ENCODE measurements at regions not wholly inside any gene's neighbourhood (a gene's known extent, or its start where the extent isn't known, plus 50 kb on each side); places are given as distances from the start of the nearest gene placed in this dataset.

DNA sequence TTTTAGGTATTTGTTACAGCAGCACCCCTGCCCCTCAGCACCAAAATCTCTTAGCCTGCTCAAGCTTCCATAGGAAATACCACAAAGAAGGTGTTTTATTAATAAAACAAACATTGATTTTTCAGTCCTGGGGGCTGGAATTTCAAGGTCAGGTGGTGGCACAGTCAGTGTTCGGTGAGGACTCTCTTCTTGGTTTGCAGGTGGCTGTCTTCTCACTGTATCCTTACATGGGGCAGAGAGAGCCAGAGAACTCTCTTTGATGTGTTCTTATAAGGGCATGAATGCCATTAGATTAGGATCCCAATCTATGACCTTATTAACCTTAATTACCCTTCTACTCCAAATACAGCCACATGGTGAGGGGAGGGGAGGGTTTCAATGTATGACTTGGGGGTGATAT is 112.3 kb upstream of the PFKP start:
- Mint-ChIP-seq H3K9me3 (no peaks in the 10 kb centered on the region), H3K4me3 (no peak overlapping the region), H3K27ac (no peak overlapping the region), H3K27me3 (peaks cover 5% of the 10 kb centered on the region), H3K4me1 (ENCODE audit: low read depth) (peaks cover 7% of the 10 kb centered on the region), H3K36me3 (ENCODE audit: low read depth) (no peaks in the 10 kb centered on the region)
- ChIA-PET POLR2A (no interaction called here), CTCF (no interaction called here)
- intact Hi-C loops (cut with DNase I, micrococcal nuclease): no loop called here
- DNase-seq (no peak), ATAC-seq (ENCODE audit: poor library complexity) (no peak)
- no peaks in the 10 kb centered on the region for H3K36me3 ChIP-seq (ENCODE audit: insufficient read depth, low read length)
- no peak overlapping the region for H3K4me3 ChIP-seq (ENCODE audit: low read length)
- peaks cover 0 to 10% of the 10 kb centered on the region in 2 experiments for H3K9me3 ChIP-seq (ENCODE audit: control insufficient read depth in 1 of 2, insufficient read depth in 1 of 2, low read length in 2 of 2)
- peaks cover 0 to 11% of the 10 kb centered on the region in 2 experiments for H3K27me3 ChIP-seq (ENCODE audit: control insufficient read depth in 1 of 2, insufficient read depth in 2 of 2, low read length in 2 of 2)
- peaks cover 9% of the 10 kb centered on the region for H3K4me1 ChIP-seq (ENCODE audit: insufficient read depth, low read length)
- H3K27ac ChIP-seq (ENCODE audit: low read depth in 1 of 2, low read length in 2 of 2): no peak overlapping the region
- TF ChIP-seq, protein P1, sequence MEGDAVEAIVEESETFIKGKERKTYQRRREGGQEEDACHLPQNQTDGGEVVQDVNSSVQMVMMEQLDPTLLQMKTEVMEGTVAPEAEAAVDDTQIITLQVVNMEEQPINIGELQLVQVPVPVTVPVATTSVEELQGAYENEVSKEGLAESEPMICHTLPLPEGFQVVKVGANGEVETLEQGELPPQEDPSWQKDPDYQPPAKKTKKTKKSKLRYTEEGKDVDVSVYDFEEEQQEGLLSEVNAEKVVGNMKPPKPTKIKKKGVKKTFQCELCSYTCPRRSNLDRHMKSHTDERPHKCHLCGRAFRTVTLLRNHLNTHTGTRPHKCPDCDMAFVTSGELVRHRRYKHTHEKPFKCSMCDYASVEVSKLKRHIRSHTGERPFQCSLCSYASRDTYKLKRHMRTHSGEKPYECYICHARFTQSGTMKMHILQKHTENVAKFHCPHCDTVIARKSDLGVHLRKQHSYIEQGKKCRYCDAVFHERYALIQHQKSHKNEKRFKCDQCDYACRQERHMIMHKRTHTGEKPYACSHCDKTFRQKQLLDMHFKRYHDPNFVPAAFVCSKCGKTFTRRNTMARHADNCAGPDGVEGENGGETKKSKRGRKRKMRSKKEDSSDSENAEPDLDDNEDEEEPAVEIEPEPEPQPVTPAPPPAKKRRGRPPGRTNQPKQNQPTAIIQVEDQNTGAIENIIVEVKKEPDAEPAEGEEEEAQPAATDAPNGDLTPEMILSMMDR (IDR thresholded peaks at IDR 0.05): no peak

DNA sequence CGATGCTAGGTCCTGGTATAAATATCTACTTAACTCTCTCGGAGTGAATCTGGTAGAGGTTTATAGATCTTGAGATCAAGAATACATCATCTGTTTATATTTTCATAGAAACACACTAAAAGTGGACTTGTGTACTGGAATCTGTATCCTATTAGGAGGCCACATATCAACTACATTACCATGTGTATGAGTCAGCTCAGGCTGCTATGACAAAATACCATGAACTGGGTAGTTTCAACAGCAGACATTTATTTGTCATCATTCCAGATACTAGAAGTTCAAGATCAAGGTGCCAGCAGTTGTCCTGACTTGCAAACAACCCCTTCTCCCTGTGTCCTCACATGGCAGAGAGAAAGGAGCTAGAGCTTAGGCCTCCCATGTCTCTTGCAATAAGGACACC is 113.9 kb upstream of the PFKP start:
- Histone ChIP-seq H3K27ac (ENCODE audit: low read depth in 1 of 2, low read length in 2 of 2) (no peak overlapping the region), H3K4me1 (ENCODE audit: insufficient read depth, low read length) (peaks cover 13% of the 10 kb centered on the region), H3K27me3 (ENCODE audit: control insufficient read depth in 1 of 2, insufficient read depth in 2 of 2, low read length in 2 of 2) (peaks cover 0 to 18% of the 10 kb centered on the region in 2 experiments), H3K9me3 (ENCODE audit: control insufficient read depth in 1 of 2, insufficient read depth in 1 of 2, low read length in 2 of 2) (peaks cover 0 to 10% of the 10 kb centered on the region in 2 experiments), H3K36me3 (ENCODE audit: insufficient read depth, low read length) (no peaks in the 10 kb centered on the region), H3K4me3 (ENCODE audit: low read length) (no peak overlapping the region)
- H3K4me1 Mint-ChIP-seq (ENCODE audit: low read depth): peaks cover 14% of the 10 kb centered on the region
- H3K9me3 Mint-ChIP-seq: no peaks in the 10 kb centered on the region
- intact Hi-C loops (cut with DNase I, micrococcal nuclease): no loop called here
- DNase-seq: no peak
- H3K36me3 Mint-ChIP-seq (ENCODE audit: low read depth): no peaks in the 10 kb centered on the region
- ChIA-PET CTCF (no interaction called here), POLR2A (no interaction called here)
- ATAC-seq (ENCODE audit: poor library complexity): no peak
- no peak overlapping the region for H3K4me3 Mint-ChIP-seq
- TF ChIP-seq, protein P1 (IDR thresholded peaks at IDR 0.05): no peak
- H3K27me3 Mint-ChIP-seq: no peaks in the 10 kb centered on the region
- H3K27ac Mint-ChIP-seq: no peak overlapping the region

DNA sequence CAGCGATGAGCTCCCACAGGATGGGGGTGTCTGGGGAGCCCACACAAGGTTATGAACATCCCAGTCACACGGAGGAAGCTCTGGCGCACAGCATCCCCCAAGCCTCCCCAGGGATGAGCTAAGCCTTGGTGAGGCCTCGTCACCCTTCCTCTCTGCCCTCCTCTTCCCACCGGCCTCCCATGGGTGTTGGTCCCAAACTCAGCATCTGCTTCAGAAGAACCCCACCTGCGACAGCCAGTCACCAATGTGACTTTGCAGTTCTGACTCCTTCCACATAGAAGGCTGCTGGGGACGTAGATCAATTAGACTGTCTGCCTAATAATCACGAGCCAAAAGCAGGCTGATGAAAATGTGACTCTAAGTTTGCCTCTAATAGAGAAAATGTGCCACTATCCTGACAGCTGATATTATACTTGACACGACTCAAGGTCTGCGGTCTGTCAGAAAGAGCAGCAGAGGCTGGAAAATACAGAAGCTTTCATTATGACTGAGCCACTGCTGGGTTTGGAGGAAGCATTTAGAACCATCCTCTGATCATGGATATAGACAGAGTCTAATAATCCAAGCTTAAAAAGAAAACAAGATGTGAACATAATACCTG is 116.0 kb upstream of the PFKP start:
- H3K4me1 ChIP-seq (ENCODE audit: insufficient read depth, low read length): peaks cover 13% of the 10 kb centered on the region
- TF ChIP-seq, protein P1 (IDR thresholded peaks at IDR 0.05): no peak
- Mint-ChIP-seq H3K4me1 (ENCODE audit: low read depth) (peaks cover 14% of the 10 kb centered on the region), H3K27me3 (peaks cover 6% of the 10 kb centered on the region), H3K9me3 (no peaks in the 10 kb centered on the region), H3K36me3 (ENCODE audit: low read depth) (no peaks in the 10 kb centered on the region), H3K4me3 (no peak overlapping the region), H3K27ac (no peak overlapping the region)
- ChIA-PET CTCF (no interaction called here), POLR2A (no interaction called here)
- H3K27me3 ChIP-seq (ENCODE audit: control insufficient read depth in 1 of 2, insufficient read depth in 2 of 2, low read length in 2 of 2): peaks cover 0 to 18% of the 10 kb centered on the region in 2 experiments
- intact Hi-C loops (cut with DNase I, micrococcal nuclease): no loop called here
- ATAC-seq (ENCODE audit: poor library complexity) (no peak), DNase-seq (no peak)
- H3K9me3 ChIP-seq (ENCODE audit: control insufficient read depth in 1 of 2, insufficient read depth in 1 of 2, low read length in 2 of 2): peaks cover 0 to 10% of the 10 kb centered on the region in 2 experiments
- H3K27ac ChIP-seq (ENCODE audit: low read depth in 1 of 2, low read length in 2 of 2): no peak overlapping the region
- H3K4me3 ChIP-seq (ENCODE audit: low read length): no peak overlapping the region
- no peaks in the 10 kb centered on the region for H3K36me3 ChIP-seq (ENCODE audit: insufficient read depth, low read length)
